PC-3 (cell line): ENCODE measurements at regions not wholly inside any gene's neighbourhood (a gene's known extent, or its start where the extent isn't known, plus 50 kb on each side); places are given as distances from the start of the nearest gene placed in this dataset.

ENCODE experiments used
- CTCF ChIP-seq: fragments of 300-600 bp; sonication (generic); conservative IDR thresholded peaks from 2 replicates; pipeline ENCODE4 v1.5.1; 2017; ENCODE audit warnings: antibody characterized with exemption, low read depth, mild to moderate bottlenecking, low read length
- EZH2 ChIP-seq: fragments of 300-600 bp; sonication (generic); IDR thresholded peaks from one replicate; pipeline ENCODE4 v1.6.1; 2017; ENCODE audit warnings: antibody characterized with exemption, mild to moderate bottlenecking, low read length; ENCODE audit not compliant: unreplicated experiment
- EZH2phosphoT487 ChIP-seq: fragments of 300-600 bp; sonication (generic); IDR thresholded peaks from 2 replicates; pipeline ENCODE4 v1.6.1; 2018; ENCODE audit warnings: mild to moderate bottlenecking, antibody characterized with exemption, low read length, borderline replicate concordance

DNA sequence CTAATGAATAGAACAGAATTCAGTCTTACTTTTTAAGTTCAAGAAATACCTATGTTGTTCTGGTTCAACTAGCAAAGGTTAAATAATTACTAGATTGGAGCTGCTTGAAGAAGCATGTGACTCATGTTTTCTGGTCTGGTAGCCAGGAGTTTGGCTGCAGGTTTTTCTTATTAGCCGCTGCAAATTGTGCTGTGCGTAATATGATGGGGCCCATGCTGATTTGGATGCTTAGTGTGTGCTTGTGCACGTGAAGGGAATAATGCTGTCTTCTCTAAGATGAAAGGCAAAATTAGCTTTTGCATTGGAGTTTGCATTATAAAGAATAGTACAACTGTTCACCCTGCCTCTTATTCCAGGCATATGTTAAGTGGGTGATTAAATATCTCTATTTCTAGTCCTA is 219.6 kb downstream of the SNCA start:
- no peak for TF ChIP-seq EZH2phosphoT487
- TF ChIP-seq CTCF: no peak
- TF ChIP-seq EZH2: no peak
